ENCODE measurements at regions not wholly inside any gene's neighbourhood (a gene's known extent, or its start where the extent isn't known, plus 50 kb on each side); places are given as distances from the start of the nearest gene placed in this dataset.

DNA sequence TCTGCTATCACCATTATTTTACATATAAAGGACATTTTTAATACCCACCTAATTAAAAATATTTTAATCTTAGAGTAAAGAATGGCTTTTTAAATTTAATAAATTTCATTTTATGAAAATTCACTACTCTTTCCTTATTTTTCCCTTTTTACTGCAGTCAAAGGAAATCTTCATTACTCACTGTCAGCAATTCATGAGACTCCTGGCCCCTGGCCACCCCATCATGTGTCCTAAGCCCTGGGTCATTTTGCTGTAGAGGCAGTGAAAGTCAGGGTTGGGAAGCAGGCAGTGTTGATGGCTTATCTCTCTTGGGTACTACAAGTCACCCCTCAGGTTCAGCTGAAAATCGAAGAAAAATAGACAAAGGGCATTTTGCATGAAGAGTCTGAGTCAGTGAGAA, 468.6 kb upstream of the CCL2 start:
- DNase-seq: no peak

DNA sequence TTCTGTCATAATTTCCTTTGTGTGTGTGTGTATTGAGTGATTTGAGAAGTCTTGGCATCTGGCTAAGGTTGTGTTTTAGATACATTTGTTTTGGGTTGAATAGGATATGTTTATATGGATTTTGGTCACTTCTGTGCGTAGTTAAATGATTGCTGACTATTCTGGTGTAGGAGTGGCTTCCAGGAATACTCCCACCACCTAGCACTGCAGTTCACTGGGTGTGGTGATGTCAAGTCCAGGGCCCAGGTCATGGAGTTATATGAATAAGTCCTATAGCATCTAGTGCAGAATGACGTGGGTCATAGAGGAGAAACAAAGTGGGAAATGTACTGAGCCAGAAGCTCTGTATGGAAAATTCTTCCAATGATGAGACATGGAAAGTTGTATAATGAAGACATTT, 465.4 kb upstream of the CCL2 start:
- no peak for DNase-seq

DNA sequence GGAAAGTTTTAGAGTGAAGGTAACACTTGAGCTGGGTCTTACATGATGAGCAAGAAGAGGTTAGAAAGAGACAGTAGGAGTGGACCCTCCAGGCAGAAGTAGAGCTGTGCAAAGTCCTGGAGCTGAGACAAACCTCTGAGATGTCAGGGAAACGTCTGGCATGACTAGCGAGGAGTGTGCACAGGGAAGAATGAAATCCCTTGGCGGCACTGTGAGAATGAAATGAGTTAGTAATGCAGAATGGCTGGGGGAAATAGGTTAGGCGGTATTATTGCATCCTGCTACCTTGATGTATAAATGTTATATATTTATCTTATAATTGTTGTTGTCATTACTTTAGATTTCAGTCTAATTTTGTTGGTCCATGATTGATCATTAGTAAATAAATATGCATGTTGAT, 457.9 kb upstream of the CCL2 start:
- DNase-seq: no peak

DNA sequence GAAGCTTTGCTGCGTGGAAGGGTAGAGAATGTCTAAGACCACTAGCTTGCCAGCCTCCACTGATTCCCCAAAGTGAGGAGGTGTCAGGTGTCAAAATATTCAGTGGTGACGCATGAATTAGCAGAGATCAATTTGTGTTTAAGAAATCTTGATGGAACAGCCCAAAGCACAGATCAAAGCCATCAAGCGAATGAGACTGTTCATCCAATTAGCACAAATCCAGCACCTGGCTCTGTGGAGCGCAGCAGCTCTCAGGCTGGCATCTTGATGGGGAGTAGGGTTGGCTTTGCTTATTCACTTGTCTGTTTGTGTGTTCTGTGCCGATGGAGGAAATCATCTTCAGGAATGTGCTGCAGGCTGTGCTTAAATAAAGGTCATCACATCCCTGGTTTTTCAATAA, 456.8 kb upstream of the CCL2 start:
- DNase-seq: no peak

DNA sequence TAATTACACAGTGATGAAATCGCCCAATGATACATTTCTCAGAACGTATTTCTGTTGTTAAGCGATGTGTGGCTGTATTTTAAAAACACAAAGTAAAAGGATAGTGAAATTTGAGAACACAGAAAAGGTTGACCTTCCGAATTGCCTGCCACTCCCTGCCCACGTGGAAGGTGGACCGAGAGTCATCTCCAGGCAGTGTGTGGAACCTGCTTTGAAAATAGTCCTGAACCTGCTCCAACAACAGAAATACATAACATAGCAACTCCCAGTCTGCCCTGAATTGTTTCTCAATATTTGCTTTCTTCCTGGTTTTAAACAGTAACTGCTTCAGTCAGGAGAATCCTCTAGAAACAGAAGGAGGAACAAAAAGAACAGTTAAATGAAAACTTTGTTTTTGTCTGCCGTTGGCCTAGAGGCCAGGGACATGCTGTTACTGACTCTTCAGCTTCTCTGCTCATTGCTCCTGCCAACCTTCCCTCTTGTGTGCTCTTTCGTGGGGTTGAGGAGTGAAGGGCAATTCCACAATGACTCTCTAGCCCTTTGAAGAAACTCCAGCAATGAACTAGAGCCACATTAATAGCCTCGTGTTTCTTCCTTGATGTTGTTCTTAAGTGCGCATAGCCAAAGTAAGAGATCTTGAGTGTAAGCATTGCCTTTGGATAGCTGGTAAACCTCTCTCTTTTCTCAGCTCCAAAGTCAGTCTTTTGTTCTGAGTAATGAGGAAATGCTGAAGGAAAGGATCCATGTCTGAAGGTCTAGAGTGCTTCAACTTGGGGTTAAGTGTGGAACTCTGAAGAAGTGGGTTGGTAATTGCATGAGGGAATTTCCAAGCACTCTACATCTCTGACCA, 452.5 kb upstream of the CCL2 start:
- DNase-seq: no peak

DNA sequence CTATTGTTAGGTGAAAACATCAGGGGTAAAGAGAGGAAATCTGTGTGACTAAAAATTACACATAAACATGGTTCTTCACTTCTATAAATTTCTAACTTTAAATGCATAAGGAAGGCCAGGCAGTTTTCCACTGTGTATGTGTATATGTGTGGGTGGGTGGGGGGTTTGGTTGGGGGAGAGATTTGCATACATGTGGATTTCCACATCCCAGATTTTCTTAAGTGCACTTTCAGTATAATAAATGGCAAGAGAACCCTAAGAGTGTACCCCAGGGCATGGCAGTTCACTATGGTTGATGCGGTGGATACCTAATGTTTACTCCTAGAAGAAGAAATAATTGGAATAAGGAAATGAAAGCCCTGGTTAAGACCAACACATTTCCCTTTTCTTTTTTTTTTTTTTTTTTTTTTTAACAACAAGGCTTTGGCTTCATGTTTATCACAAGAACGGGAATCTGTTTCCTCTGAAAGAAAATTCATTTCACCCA, 451.8 kb upstream of the CCL2 start:
- no peak for DNase-seq

DNA sequence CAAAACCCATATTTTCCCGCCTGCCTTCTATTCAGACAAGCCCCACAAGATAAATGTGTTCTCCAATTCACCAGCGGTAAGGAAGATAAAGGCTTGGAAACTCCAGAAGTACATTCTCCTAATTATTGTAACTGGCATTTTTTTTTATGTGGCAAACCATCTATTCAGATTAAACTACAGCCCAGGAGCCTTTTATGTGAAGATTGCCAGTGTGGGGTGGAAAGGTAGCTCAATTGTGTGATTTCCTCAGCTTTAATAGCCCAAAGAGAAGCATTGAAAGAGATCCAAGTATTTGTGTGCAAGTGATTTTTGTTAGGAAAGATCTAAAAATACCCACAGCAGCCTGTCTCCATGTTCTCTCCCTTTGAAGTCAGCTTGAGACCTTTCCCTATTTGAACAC, 451.4 kb upstream of the CCL2 start:
- no peak for DNase-seq

DNA sequence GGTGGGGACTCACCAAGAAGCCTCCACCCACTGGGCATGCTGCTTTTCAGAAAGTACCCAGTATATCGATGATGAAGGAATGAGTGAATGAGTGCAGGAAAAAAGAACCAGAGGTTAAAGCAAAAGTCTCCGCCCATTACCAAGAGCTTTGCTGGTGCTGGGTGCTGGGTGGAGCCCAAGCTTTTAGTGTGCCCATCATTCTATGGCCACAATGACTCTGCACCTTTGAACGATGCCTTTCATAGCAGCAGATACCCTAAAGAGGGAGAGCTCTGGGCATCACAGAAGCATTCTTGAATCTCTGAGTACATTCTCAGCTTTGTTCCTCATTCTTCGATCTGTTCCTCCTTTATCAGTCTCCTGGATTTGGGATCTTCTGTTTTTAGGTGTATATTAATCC, 450.7 kb upstream of the CCL2 start:
- no peak for DNase-seq

DNA sequence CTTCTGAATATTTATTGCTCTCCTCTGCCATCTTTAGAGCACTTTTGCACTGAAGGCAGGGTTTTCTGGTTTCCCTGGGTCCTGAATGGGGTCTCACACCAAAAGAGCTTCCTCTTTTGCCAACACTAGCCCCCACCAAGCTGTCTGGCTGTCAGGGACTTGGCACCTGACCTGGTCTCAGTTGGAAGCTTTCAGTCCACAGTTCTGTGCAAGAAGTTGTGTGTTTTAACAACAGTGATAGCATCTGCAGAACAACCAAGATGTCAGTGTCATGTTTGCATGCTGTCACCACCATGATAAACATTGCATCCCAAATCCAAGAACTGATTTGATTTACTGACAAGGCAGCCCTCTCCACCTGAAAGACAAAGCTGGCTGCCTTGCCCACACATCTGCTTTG, 448.5 kb upstream of the CCL2 start:
- no peak for DNase-seq

DNA sequence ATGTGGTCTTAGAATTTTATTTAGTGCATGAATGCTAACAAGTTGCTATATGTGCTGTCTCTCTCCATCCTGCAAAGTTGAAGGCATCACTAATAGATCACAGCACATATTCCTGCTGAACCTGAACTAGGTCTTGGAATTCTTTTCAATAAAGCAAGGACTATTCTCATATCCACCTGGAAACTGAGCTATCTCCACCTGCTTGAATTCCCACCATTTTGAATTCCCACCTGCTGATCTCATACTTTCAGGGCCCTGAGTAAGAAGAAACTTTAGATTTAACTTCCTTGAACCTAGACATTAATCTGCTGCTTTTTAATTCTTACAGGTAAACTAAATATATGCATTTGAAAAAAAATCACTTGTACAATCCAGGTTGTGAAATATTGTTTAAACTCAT, 445.3 kb upstream of the CCL2 start:
- no peak for DNase-seq

DNA sequence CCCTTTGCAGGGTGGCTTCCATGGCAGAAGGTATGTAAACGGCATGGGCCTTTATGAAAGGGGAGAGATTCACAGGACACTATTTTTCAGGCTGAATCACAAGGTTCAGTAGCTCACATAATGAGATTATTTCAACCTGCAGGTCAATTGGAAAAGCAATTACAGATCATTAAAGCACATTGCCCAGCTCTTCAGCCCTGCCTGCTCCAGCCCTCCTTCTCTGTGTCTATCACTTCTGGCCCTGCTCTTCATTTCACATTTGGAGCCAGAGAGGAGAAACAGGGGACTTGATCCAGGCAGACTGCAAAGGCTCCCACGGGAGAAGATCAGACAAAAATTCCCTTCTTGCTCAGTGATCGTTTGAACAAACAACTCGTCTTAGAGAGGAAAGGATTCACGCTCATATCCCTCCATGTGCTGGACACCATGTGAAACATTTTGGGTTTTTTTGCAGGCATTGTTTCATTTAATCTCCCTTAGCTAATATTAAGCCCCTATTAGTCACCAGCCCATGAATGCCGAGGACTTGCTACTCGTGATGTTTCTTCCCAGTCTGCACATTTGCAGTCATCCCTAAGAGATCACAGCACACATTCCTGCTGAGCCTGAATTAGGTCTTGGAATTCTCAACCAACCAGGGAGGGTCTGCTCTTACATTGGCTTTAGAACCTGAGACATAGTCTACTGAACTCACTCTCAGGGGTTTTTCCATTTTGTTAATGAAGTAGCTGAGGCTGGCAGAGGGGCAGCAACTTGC, 443.9 kb upstream of the CCL2 start:
- no peak for DNase-seq

DNA sequence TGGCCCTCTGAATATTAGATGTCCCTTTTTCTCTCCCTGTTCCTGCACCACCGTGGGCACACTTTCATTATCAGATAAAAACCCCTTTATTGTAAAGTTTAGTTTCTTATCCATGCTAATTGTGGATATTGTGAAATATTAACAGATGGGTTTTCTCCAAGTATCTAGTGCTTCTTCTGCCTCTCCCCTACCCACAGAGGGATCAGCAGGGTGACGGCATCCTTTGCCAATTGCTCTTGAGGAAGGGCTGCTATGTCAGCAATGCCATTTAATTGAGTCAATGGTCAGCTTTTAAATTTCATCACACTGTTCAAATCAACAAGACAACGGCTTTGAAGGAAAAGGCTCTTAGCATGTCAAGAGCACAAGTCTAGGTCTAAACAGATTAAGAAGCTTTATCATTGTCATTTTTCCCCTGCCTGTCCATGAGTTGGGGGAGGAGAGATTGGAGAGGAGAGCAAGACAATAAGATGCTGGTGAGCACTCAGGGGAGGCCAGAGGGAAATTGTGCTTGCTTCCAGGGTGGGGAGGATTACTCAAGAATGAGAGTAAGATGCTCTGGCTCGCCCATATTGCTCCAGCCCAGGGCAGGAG, 443.0 kb upstream of the CCL2 start:
- no peak for DNase-seq

DNA sequence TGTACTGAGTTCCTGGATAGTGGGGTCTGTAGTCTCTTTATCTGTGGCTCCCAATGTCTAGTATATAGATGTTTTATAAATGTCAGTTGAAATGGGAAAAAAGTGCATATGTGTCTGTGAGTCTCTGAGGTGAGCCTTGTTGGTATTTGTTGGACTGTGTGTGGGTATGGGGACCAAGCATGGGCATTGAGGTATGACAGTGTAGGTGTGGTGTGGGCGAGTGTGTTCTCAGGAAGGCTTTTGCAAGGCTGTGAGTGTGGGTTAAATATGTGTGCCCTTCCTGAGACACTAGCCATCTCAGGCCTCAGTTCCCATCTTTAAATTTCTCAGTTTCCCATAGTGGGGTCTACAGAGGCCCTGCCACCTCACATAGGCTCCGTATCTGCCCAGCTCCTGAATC, 440.2 kb upstream of the CCL2 start:
- DNase-seq: no peak

DNA sequence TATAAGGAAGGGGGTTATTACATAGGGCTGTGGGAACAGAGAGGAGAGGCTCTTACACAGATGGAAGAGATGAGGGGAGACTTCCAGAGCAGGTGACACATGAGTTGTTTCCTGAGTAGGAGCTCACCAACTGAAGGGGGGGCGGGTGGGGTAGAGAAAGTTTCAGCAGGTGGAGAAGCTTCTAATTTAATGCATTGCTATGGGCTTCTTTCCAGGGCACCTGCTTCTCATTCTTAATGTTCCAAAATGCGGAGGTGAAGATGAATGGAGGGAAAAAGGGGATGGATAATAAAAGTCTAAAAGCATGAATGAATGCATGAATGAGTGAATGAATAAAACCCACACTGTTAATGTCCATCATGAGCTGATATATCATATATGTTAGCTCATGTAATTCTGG, 439.0 kb upstream of the CCL2 start:
- no peak for DNase-seq

DNA sequence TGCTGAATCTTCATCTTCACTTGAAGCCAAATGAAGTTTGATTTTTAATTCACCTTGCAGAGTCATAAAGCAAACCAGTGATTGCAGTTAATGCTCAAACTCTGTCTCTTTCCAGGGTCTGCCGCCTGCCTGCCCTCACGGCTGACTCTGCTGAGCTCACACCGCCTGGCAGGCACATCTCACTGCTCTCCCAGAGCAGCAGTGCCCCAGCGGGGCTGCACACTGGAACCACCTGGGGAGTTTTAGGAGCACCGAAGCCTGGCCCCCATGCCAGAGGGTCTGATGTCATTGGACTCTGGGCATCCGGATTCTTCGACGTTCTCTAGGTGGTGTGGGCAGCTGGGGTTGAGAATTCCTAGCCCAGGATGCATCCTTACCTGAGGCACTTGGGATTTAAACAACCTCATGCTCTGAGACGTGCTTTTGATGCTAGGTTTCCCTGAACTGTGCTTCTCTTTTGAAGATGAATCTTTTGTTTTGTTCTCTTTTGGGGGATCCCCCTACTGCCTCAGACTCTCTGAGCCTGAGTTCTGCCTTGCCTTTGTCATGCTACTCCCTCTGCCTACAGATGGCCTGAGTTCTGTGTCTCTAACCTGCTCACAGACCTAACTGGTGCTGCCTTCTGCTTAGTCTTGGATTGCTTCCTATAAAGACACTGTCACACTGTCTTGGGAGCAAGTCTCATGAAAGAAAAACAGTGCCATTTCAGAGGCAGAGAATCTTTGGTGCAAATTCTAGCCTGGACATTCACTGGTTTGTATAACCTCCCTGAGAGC, 438.1 kb upstream of the CCL2 start:
- no peak for DNase-seq

DNA sequence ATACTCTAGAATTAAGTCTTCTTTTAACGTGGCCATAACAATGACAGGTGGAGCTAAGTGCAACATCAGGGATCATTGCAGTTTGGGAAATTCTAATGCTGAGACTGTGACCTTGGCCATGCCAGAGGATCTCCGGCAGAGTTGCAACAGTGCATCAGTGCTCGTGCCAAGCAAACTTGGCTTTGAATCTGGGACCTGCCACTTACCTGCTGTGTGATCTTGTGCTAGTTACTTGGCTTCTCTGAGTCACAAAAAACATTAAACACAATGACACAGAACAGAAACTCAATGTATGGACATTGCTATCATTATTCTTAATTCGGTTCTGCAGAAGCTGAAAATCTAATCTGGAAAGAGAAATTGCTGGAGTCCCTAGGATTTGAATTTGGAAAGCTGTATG, 435.5 kb upstream of the CCL2 start:
- DNase-seq: no peak

DNA sequence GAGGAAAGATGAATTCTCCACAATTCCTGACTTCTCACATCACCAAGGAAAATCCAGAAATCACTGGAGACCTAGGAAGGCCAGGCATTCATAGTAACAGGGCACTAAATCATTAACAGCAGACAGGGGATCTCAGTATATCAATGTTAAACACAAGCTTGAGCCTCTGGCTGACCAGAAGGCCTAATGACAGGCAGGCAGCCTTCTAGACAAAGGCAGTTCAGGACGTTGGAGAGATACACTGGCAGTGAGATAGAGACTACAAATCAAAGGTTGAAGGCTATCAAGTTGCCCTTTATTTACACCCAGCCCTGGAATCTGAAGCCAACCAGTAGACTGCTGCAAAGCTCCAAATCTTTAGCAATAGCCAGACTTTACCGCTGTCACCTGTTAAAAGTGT, 422.8 kb upstream of the CCL2 start:
- no peak for DNase-seq

DNA sequence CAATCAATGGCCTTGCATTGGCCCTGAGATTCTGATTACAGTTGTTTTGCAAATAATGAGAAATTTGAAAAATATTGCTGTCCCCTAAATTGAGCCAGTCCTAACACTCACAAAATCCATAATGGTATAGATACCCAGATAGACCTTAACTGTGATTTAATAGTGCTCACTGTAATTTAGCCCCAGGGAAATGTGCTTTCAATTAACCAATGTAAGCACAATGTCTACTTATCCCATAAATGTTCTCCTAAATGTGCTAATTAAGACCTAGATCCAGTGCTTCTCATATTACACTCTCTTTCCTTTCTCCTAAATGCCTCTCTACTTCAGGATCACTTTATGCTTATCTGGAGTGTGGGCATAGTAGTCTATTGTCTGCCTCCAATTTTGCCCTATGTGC, 417.8 kb upstream of the CCL2 start:
- no peak for DNase-seq

DNA sequence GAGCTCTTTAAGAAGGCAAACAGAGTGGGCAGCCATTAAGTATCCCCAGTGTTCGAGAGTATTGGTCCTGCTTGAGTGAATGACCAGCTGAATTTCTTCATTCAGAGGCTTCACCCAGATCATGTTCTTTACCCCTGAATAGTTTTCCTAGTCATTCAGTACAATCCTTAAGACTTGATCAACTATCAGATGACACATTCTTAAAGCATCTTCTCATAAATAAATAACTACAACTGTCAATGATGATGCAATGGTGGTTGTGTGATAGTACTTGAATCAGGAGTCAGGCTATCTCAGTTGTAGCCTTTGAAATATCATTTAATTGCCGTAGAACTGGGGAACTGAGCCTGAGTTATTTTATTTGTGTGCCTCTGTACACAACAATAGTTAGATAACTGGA, 416.8 kb upstream of the CCL2 start:
- DNase-seq: no peak

DNA sequence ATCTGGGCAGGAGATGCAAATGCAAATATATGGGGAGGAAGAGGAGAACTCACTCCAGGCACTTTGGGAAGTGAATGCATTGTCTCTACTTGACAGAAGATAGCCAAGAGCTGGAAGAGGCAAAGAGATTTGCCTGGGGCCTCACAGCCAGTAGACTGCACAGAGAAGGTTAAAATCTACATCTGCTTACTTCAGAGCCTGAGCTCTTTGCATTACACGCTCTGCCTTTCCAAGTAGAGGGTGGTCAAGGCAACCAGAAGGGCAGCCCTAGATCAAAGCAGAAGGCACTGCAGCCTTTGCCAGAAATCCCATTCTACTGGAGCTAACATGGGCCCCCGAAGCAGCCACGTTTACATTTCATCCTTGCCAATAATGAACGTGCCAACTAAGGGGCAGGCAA, 407.2 kb upstream of the CCL2 start:
- no peak for DNase-seq

DNA sequence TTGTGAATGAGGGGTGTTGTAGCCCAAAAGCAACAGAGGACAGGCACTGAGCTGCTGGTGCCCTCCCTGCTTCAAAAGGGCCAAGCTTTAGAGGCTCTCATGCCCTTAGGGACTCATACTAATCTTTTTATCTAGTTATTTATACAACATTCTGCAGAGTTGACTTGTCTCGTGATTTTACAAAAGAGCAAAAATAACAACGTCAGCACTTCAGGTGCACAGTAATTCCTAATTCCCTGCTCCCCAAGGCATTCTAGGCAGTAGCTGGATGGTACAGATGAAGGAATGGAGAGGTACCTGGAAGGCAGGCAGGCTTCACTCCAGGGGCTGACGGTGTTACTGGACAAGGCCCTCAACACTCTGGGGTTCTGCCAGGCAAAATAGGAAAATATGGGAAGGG, 406.7 kb upstream of the CCL2 start:
- no peak for DNase-seq

DNA sequence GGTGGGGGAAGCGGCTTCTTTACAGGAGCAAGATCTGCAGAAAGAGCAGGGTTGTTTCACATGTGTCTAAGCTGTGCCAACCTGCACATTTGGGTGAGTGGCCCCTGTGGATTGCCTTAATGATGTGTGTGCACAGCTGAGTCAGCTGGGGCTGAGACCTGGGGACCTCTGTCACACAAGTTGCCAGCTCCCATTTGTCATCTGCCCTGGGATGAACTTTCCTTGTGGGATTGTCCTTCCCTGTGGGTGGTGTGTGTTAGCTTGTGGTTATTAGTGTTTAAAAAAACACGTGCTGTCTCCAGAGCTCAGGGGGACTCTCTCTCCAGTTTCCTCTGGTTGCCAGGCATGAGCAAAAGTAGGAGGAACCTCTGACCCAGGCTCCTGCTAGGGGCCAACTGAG, 400.5 kb upstream of the CCL2 start:
- DNase-seq: no peak

DNA sequence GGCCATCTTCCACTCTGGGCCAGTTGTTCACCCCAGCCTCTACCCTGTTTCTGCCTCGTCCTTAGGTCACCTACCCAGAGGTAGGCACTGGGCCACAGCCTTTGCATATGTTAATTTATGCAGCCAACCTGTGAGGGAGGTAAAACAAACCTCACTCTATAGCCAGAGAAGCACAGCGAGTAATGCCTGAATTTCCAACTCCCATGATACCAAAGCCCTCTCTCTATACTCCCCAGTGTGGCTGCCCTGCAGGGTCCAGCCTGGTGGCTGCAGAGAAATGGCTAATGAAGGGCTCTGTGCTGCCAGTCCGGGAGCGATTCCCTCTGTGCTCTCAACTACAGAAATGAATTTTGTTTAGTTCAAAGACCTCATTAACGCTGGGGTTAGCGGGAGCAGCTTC, 397.0 kb upstream of the CCL2 start:
- no peak for DNase-seq

Data from fibroblast of skin of abdomen (primary cell).